ENCODE measurements at regions not wholly inside any gene's neighbourhood (a gene's known extent, or its start where the extent isn't known, plus 50 kb on each side); places are given as distances from the start of the nearest gene placed in this dataset.
"Not testable (repeated sequence)": the region's sequence is repeated elsewhere in the genome, so short reads cannot be mapped to it uniquely, and the experiment has no call there.

- DNase-seq: not testable (repeated sequence)
Observed at GRCh38 chr5:38794037-38794436, 51.8 kb upstream of the OSMR start.

- no peak for DNase-seq
Observed at GRCh38 chr5:38794986-38795385, 50.8 kb upstream of the OSMR start.

GRCh38 chr5:38795986-38796741 lies 49.6 kb upstream of the OSMR start:
- DNase-seq: no peak
